GM23248 (cell line): ENCODE measurements at regions not wholly inside any gene's neighbourhood (a gene's known extent, or its start where the extent isn't known, plus 50 kb on each side); places are given as distances from the start of the nearest gene placed in this dataset.

Experiments used
- EZH2 ChIP-seq: fragments of 200-600 bp; sonication (generic); IDR thresholded peaks from 2 replicates; pipeline ENCODE4 v1.6.1; 2018; ENCODE audit warnings: antibody characterized with exemption, mild to moderate bottlenecking; ENCODE audit not compliant: insufficient read depth, poor library complexity, severe bottlenecking
- EZH2phosphoT487 ChIP-seq: fragments of 200-600 bp; sonication (generic); IDR thresholded peaks from 2 replicates; pipeline ENCODE4 v1.6.1; 2018; ENCODE audit warnings: antibody characterized with exemption, moderate library complexity, mild to moderate bottlenecking, low read depth; ENCODE audit not compliant: insufficient read depth

DNA sequence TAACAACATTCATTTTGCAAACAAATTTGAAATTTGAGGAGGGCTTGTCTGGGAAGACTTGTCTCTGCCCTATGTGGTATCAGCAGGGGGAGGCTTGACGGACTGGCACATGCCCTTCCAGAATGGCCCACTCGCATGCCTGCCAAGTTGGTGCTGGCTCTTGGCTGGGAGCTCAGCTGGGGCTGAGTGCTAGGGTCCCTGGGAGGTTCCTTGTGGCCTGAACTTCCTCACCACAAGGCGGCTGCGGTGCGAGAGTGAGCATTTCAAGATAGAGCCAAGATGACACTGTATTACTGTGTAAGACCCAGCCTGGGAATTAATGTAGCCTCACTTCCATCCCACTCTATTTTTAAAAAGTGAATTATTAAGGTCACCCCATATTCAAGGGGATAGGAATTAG lies 271.6 kb upstream of the PLEKHG7 start:
- no peak for TF ChIP-seq EZH2phosphoT487
- no peak for TF ChIP-seq EZH2
